H9 (cell line): ENCODE measurements at regions not wholly inside any gene's neighbourhood (a gene's known extent, or its start where the extent isn't known, plus 50 kb on each side); places are given as distances from the start of the nearest gene placed in this dataset.

Experiments used
- DNase-seq: peaks from one replicate; pipeline ENCODE4 v3.0.0-alpha.2; 2017
- H2AFZ ChIP-seq: one replicate; pipeline ENCODE4 v1.6.1; 2013; ENCODE audit warnings: mild to moderate bottlenecking, low read length, control low read depth, moderate library complexity
- H2AK5ac ChIP-seq: 2 replicates; pipeline ENCODE4 v1.6.1; 2013; ENCODE audit warnings: low read length, control low read depth, mixed read lengths; ENCODE audit not compliant: insufficient read length
- H2BK120ac ChIP-seq: one replicate; pipeline ENCODE4 v1.6.1; 2013; ENCODE audit warnings: low read depth, mild to moderate bottlenecking, low read length, control low read depth, inconsistent platforms; ENCODE audit not compliant: poor library complexity, severe bottlenecking
- H2BK12ac ChIP-seq: 2 replicates; pipeline ENCODE4 v1.6.1; 2013; ENCODE audit warnings: low read length, control low read depth, mixed read lengths, low read depth; ENCODE audit not compliant: insufficient read length
- H2BK15ac ChIP-seq: 2 replicates; pipeline ENCODE4 v1.6.1; 2013; ENCODE audit warnings: low read depth, low read length, control low read depth
- H2BK20ac ChIP-seq: one replicate; pipeline ENCODE4 v1.6.1; 2013; ENCODE audit warnings: low read depth, mild to moderate bottlenecking, low read length, control low read depth, inconsistent platforms; ENCODE audit not compliant: poor library complexity, severe bottlenecking
- H2BK5ac ChIP-seq: 2 replicates; pipeline ENCODE4 v1.6.1; 2013; ENCODE audit warnings: low read length, control low read depth, mixed read lengths; ENCODE audit not compliant: insufficient read length
- H3K14ac ChIP-seq: 2 replicates; pipeline ENCODE4 v1.6.1; 2013; ENCODE audit warnings: low read length, control low read depth; ENCODE audit not compliant: insufficient read depth
- H3K18ac ChIP-seq: 2 replicates; pipeline ENCODE4 v1.6.1; 2013; ENCODE audit warnings: low read depth, mild to moderate bottlenecking, mixed read lengths, low read length, control low read depth; ENCODE audit not compliant: insufficient read length
- H3K23ac ChIP-seq: 2 replicates; pipeline ENCODE4 v1.6.1; 2013; ENCODE audit warnings: low read length, control low read depth, mixed read lengths, low read depth; ENCODE audit not compliant: insufficient read length
- H3K23me2 ChIP-seq: 2 replicates; pipeline ENCODE4 v1.6.1; 2013; ENCODE audit warnings: low read depth, mild to moderate bottlenecking, mixed read lengths, low read length, control low read depth; ENCODE audit not compliant: insufficient read length, poor library complexity, severe bottlenecking
- H3K27ac ChIP-seq: 2 replicates; pipeline ENCODE4 v1.5.1; 2013; ENCODE audit warnings: low read length, control low read depth, mixed read lengths, low read depth; ENCODE audit not compliant: insufficient read length
- H3K27me3 ChIP-seq: 2 replicates; pipeline ENCODE4 v1.6.1; 2013; ENCODE audit warnings: low read length, control low read depth, inconsistent platforms; ENCODE audit not compliant: insufficient read depth
- H3K4ac ChIP-seq: 2 replicates; pipeline ENCODE4 v1.6.1; 2013; ENCODE audit warnings: low read depth, mild to moderate bottlenecking, control low read depth, inconsistent platforms, low read length, moderate library complexity
- H3K4me1 ChIP-seq: 2 replicates; pipeline ENCODE4 v1.6.1; 2013; ENCODE audit warnings: low read length, control low read depth, inconsistent platforms; ENCODE audit not compliant: insufficient read depth
- H3K4me2 ChIP-seq: 2 replicates; pipeline ENCODE4 v1.6.1; 2013; ENCODE audit warnings: low read length, control low read depth, mixed read lengths; ENCODE audit not compliant: insufficient read length, insufficient read depth
- H3K56ac ChIP-seq: 2 replicates; pipeline ENCODE4 v1.6.1; 2013; ENCODE audit warnings: low read depth, mild to moderate bottlenecking, mixed read lengths, low read length, control low read depth; ENCODE audit not compliant: insufficient read length
- H3K79me1 ChIP-seq: 2 replicates; pipeline ENCODE4 v1.6.1; 2013; ENCODE audit warnings: low read depth, mild to moderate bottlenecking, moderate library complexity, low read length, control low read depth, inconsistent platforms; ENCODE audit not compliant: insufficient read depth, poor library complexity, severe bottlenecking
- H3K79me2 ChIP-seq: 2 replicates; pipeline ENCODE4 v1.6.1; 2013; ENCODE audit warnings: low read length, control low read depth, inconsistent platforms; ENCODE audit not compliant: insufficient read depth
- H3K9ac ChIP-seq: 2 replicates; pipeline ENCODE4 v1.6.1; 2013; ENCODE audit warnings: low read length, control low read depth, mixed read lengths; ENCODE audit not compliant: insufficient read length; ENCODE audit errors: extremely low read depth
- H3K9me3 ChIP-seq: one replicate; pipeline ENCODE4 v1.6.1; 2013; ENCODE audit warnings: low read depth, low read length, inconsistent platforms; ENCODE audit not compliant: control insufficient read depth
- H3T11ph ChIP-seq: one replicate; pipeline ENCODE4 v1.6.1; 2013; ENCODE audit warnings: mild to moderate bottlenecking, low read length, control low read depth, inconsistent platforms
- H4K20me1 ChIP-seq: one replicate; pipeline ENCODE4 v1.6.1; 2013; ENCODE audit not compliant: control insufficient read depth, insufficient read length, insufficient read depth
- H4K5ac ChIP-seq: 2 replicates; pipeline ENCODE4 v1.6.1; 2013; ENCODE audit warnings: low read depth, mild to moderate bottlenecking, mixed read lengths, low read length, control low read depth; ENCODE audit not compliant: insufficient read length
- H4K8ac ChIP-seq: replicated peaks from 2 replicates; pipeline ENCODE4 v1.6.1; 2013; ENCODE audit warnings: low read length, control low read depth, mixed read lengths, low read depth; ENCODE audit not compliant: insufficient read length
- H4K91ac ChIP-seq: 2 replicates; pipeline ENCODE4 v1.6.1; 2013; ENCODE audit warnings: low read depth, mild to moderate bottlenecking, moderate library complexity, mixed read lengths, low read length, control low read depth; ENCODE audit not compliant: insufficient read length
- H3K27ac Mint-ChIP-seq, 3 experiments: 2 replicates in 2 of 3; 3 replicates in 1 of 3; pipeline ENCODE4 v1.8.0; 2020 to 2021; ENCODE audit warnings: mixed read lengths in 3 of 3, mild to moderate bottlenecking in 1 of 3, moderate library complexity in 1 of 3
- H3K27me3 Mint-ChIP-seq: 2 replicates; pipeline ENCODE4 v1.8.0; 2021; ENCODE audit warnings: low read depth, mild to moderate bottlenecking, moderate library complexity, mixed read lengths
- H3K36me3 Mint-ChIP-seq, 3 experiments: 2 replicates in 2 of 3; 3 replicates in 1 of 3; pipeline ENCODE4 v1.8.0; 2020 to 2021; ENCODE audit warnings: low read depth in 3 of 3, mixed read lengths in 3 of 3; ENCODE audit not compliant: insufficient read depth in 1 of 3
- H3K4me1 Mint-ChIP-seq, 2 experiments: 2 replicates each; pipeline ENCODE4 v1.8.0; 2020; ENCODE audit warnings: mixed read lengths in 2 of 2
- H3K4me3 Mint-ChIP-seq, 2 experiments: 2 replicates in 1 of 2; 3 replicates in 1 of 2; pipeline ENCODE4 v1.8.0; 2020 to 2021; ENCODE audit warnings: mild to moderate bottlenecking in 2 of 2, mixed read lengths in 2 of 2, moderate library complexity in 1 of 2
- H3K9me3 Mint-ChIP-seq, 2 experiments: 2 replicates in 1 of 2; 3 replicates in 1 of 2; pipeline ENCODE4 v1.8.0; 2020; ENCODE audit warnings: mild to moderate bottlenecking in 2 of 2, mixed read lengths in 2 of 2, moderate library complexity in 1 of 2
- WGBS: extraction: QIAGEN DNeasy Blood & Tissue Kit; methylation state at CpG from one replicate; pipeline ENCODE4 v1.1.7; 2013; ENCODE audit warnings: missing lambda C conversion rate, low lambda C conversion rate, mixed read lengths; ENCODE audit not compliant: insufficient read length; ENCODE audit errors: extremely low coverage; 5-methylcytosine and 5-hydroxymethylcytosine counted together
- TF ChIP-seq, protein P1 (sequence below): fragments of 200-600 bp; sonication (generic); conservative IDR thresholded peaks from 3 replicates; pipeline ENCODE4 v1.8.0; 2021; ENCODE audit warnings: antibody characterized with exemption, mild to moderate bottlenecking

DNA sequence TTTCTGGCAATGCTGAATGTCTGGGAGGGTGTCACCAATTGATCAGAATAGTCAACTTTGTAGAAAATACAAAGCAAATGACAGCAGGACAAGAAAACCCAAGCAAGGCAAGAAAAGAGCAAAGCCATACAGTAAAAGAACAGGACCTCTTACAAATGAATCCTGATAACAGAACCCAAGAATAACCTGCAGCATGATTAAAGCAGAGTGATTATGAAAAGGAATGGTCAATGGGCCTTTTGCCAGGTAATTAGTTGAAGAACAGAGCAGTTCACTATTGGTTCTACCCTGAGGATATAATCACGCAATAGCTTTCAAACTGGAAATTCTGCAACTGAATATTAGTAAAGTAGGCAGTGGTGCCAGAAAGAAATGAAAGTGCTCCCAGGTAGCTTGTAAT, 319.8 kb downstream of the FRK start:
- H3K23me2 ChIP-seq: no peaks in the 10 kb centered on the region
- no peaks in the 10 kb centered on the region for H3K79me1 ChIP-seq
- TF ChIP-seq, protein P1, sequence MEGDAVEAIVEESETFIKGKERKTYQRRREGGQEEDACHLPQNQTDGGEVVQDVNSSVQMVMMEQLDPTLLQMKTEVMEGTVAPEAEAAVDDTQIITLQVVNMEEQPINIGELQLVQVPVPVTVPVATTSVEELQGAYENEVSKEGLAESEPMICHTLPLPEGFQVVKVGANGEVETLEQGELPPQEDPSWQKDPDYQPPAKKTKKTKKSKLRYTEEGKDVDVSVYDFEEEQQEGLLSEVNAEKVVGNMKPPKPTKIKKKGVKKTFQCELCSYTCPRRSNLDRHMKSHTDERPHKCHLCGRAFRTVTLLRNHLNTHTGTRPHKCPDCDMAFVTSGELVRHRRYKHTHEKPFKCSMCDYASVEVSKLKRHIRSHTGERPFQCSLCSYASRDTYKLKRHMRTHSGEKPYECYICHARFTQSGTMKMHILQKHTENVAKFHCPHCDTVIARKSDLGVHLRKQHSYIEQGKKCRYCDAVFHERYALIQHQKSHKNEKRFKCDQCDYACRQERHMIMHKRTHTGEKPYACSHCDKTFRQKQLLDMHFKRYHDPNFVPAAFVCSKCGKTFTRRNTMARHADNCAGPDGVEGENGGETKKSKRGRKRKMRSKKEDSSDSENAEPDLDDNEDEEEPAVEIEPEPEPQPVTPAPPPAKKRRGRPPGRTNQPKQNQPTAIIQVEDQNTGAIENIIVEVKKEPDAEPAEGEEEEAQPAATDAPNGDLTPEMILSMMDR: no peak
- H3K4ac ChIP-seq: no peak overlapping the region
- no peak overlapping the region for H2BK120ac ChIP-seq
- no peak overlapping the region for H3K14ac ChIP-seq
- H3K27me3 ChIP-seq: no peaks in the 10 kb centered on the region
- no peak overlapping the region for H3K27ac ChIP-seq
- no peak overlapping the region for H2AK5ac ChIP-seq
- no peak overlapping the region for H3K23ac ChIP-seq
- DNase-seq: no peak
- no peak overlapping the region for H3T11ph ChIP-seq
- no peaks in the 10 kb centered on the region for H3K9me3 ChIP-seq
- no peaks in the 10 kb centered on the region for H3K4me1 ChIP-seq
- H3K9ac ChIP-seq: no peak overlapping the region
- no peak overlapping the region for H3K56ac ChIP-seq
- H3K79me2 ChIP-seq: no peaks in the 10 kb centered on the region
- no peak overlapping the region for H2BK12ac ChIP-seq
- no peak overlapping the region for H3K18ac ChIP-seq
- no peak overlapping the region for H2BK15ac ChIP-seq
- H4K5ac ChIP-seq: no peak overlapping the region
- no peak overlapping the region for H3K4me3 Mint-ChIP-seq
- WGBS: no CpG with 5 or more reads among the region's 1 CpG
- H2AFZ ChIP-seq: no peak overlapping the region
- no peak overlapping the region for H3K27ac Mint-ChIP-seq
- peaks cover 14 to 20% of the 10 kb centered on the region in 2 experiments; a peak in 4 of 5 replicates for H3K9me3 Mint-ChIP-seq
- peaks cover 0 to 2% (median under 1%) of the 10 kb centered on the region in 3 experiments; a peak in 3 of 7 replicates for H3K36me3 Mint-ChIP-seq
- no peak overlapping the region for H2BK5ac ChIP-seq
- no peak overlapping the region for H4K91ac ChIP-seq
- no peaks in the 10 kb centered on the region for H3K27me3 Mint-ChIP-seq
- H3K4me2 ChIP-seq: no peak overlapping the region
- no peaks in the 10 kb centered on the region for H3K4me1 Mint-ChIP-seq
- no peak overlapping the region for H2BK20ac ChIP-seq
- no peaks in the 10 kb centered on the region for H4K20me1 ChIP-seq
- no peak overlapping the region for H4K8ac ChIP-seq
